Panc1 (cell line): ENCODE measurements at regions not wholly inside any gene's neighbourhood (a gene's known extent, or its start where the extent isn't known, plus 50 kb on each side); places are given as distances from the start of the nearest gene placed in this dataset.

Experiments used
- POLR2AphosphoS5 ChIP-seq: IDR thresholded peaks from 2 replicates; pipeline ENCODE4 v1.6.1; 2012; ENCODE audit warnings: mild to moderate bottlenecking, low read depth, low read length, moderate library complexity
- SIN3A ChIP-seq: IDR thresholded peaks from 2 replicates; pipeline ENCODE4 v1.6.1; 2012; ENCODE audit warnings: low read depth, mild to moderate bottlenecking, low read length, moderate library complexity, borderline replicate concordance; ENCODE audit not compliant: insufficient read depth
- TCF7L2 ChIP-seq: IDR thresholded peaks from 2 replicates; pipeline ENCODE4 v1.6.1; 2011; ENCODE audit warnings: mild to moderate bottlenecking, low read depth, low read length, inconsistent platforms
- TF ChIP-seq, protein P1 (sequence below): fragments of 450-650 bp; IDR thresholded peaks from 2 replicates; pipeline ENCODE4 v1.5.1; 2017; ENCODE audit warnings: mild to moderate bottlenecking
- TF ChIP-seq, protein P2 (sequence below), 2 experiments: IDR thresholded peaks; 2 replicates each; pipeline ENCODE4 v1.6.1; 2011 to 2012; ENCODE audit warnings: low read depth in 2 of 2, control low read depth in 1 of 2, low read length in 1 of 2, mild to moderate bottlenecking in 1 of 2, moderate library complexity in 1 of 2; ENCODE audit not compliant: insufficient read depth in 1 of 2

DNA sequence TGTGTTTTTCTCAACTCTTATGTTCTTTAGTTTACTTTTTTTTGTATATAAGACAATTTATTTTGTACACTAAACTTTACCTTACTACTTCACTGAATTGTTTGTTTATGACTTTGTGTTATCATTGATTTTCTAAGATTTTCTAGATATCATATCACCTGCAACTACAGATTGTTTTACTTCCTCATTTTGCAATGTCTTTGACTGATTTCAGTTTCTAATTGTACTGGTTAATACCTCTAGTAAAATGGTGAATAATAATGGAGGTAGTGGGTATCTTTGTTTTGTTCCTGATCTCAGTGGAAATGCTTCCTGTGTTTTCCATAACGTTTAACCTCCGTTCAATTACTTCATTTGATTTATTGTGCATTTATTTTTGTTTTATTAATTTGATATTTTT is 490.2 kb downstream of the TLL1 start:
- TF ChIP-seq, protein P1, sequence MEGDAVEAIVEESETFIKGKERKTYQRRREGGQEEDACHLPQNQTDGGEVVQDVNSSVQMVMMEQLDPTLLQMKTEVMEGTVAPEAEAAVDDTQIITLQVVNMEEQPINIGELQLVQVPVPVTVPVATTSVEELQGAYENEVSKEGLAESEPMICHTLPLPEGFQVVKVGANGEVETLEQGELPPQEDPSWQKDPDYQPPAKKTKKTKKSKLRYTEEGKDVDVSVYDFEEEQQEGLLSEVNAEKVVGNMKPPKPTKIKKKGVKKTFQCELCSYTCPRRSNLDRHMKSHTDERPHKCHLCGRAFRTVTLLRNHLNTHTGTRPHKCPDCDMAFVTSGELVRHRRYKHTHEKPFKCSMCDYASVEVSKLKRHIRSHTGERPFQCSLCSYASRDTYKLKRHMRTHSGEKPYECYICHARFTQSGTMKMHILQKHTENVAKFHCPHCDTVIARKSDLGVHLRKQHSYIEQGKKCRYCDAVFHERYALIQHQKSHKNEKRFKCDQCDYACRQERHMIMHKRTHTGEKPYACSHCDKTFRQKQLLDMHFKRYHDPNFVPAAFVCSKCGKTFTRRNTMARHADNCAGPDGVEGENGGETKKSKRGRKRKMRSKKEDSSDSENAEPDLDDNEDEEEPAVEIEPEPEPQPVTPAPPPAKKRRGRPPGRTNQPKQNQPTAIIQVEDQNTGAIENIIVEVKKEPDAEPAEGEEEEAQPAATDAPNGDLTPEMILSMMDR: no peak
- TF ChIP-seq SIN3A: no peak
- TF ChIP-seq POLR2AphosphoS5: no peak
- TF ChIP-seq, protein P2, sequence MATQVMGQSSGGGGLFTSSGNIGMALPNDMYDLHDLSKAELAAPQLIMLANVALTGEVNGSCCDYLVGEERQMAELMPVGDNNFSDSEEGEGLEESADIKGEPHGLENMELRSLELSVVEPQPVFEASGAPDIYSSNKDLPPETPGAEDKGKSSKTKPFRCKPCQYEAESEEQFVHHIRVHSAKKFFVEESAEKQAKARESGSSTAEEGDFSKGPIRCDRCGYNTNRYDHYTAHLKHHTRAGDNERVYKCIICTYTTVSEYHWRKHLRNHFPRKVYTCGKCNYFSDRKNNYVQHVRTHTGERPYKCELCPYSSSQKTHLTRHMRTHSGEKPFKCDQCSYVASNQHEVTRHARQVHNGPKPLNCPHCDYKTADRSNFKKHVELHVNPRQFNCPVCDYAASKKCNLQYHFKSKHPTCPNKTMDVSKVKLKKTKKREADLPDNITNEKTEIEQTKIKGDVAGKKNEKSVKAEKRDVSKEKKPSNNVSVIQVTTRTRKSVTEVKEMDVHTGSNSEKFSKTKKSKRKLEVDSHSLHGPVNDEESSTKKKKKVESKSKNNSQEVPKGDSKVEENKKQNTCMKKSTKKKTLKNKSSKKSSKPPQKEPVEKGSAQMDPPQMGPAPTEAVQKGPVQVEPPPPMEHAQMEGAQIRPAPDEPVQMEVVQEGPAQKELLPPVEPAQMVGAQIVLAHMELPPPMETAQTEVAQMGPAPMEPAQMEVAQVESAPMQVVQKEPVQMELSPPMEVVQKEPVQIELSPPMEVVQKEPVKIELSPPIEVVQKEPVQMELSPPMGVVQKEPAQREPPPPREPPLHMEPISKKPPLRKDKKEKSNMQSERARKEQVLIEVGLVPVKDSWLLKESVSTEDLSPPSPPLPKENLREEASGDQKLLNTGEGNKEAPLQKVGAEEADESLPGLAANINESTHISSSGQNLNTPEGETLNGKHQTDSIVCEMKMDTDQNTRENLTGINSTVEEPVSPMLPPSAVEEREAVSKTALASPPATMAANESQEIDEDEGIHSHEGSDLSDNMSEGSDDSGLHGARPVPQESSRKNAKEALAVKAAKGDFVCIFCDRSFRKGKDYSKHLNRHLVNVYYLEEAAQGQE (IDR thresholded peaks at IDR 0.05; ENCODE audit: insufficient read depth in 1 of 2, low read depth in 2 of 2, low read length in 1 of 2): no peak
- TF ChIP-seq TCF7L2: no peak
